Hepatocyte (in vitro differentiated cells): ENCODE measurements at regions not wholly inside any gene's neighbourhood (a gene's known extent, or its start where the extent isn't known, plus 50 kb on each side); places are given as distances from the start of the nearest gene placed in this dataset.

Source experiments
- EZH2 ChIP-seq: fragments of 200-600 bp; sonication (generic); IDR thresholded peaks from 2 replicates; pipeline ENCODE4 v1.6.1; 2016; ENCODE audit warnings: antibody characterized with exemption, mild to moderate bottlenecking, borderline replicate concordance
- EZH2phosphoT487 ChIP-seq: fragments of 200-600 bp; sonication (generic); IDR thresholded peaks from one replicate; pipeline ENCODE4 v1.6.1; 2018; ENCODE audit warnings: antibody characterized with exemption, mild to moderate bottlenecking, low read depth, moderate library complexity; ENCODE audit not compliant: unreplicated experiment, severe bottlenecking
- TF ChIP-seq, protein P1 (sequence below): fragments of 200-600 bp; sonication (generic); IDR thresholded peaks from 2 replicates; pipeline ENCODE4 v1.5.1; 2016; ENCODE audit warnings: antibody characterized with exemption, mild to moderate bottlenecking; ENCODE audit not compliant: poor library complexity

DNA sequence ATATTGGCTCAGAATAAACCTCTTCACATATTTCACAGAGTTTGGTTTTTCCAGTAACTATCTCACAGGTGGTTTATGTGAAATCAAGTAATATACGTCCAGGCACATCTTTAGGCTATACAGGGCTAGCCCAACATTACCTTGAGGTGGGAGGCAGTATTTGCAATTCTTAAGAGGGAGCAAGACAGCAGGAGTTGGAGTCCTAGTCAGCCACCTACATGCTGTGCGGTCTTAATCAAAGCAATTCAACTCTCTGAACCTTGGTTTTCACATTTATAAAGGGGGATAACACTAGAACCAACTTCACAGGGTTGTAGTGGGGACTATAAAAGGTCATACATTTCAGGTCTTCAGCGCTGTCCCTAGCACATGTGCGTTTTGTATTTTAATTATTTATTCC, 73.5 kb upstream of the FICD start:
- TF ChIP-seq, protein P1, sequence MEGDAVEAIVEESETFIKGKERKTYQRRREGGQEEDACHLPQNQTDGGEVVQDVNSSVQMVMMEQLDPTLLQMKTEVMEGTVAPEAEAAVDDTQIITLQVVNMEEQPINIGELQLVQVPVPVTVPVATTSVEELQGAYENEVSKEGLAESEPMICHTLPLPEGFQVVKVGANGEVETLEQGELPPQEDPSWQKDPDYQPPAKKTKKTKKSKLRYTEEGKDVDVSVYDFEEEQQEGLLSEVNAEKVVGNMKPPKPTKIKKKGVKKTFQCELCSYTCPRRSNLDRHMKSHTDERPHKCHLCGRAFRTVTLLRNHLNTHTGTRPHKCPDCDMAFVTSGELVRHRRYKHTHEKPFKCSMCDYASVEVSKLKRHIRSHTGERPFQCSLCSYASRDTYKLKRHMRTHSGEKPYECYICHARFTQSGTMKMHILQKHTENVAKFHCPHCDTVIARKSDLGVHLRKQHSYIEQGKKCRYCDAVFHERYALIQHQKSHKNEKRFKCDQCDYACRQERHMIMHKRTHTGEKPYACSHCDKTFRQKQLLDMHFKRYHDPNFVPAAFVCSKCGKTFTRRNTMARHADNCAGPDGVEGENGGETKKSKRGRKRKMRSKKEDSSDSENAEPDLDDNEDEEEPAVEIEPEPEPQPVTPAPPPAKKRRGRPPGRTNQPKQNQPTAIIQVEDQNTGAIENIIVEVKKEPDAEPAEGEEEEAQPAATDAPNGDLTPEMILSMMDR = no peak
- TF ChIP-seq EZH2 = no peak
- TF ChIP-seq EZH2phosphoT487 = no peak
